ENCODE measurements at regions not wholly inside any gene's neighbourhood (a gene's known extent, or its start where the extent isn't known, plus 50 kb on each side); places are given as distances from the start of the nearest gene placed in this dataset.

DNA sequence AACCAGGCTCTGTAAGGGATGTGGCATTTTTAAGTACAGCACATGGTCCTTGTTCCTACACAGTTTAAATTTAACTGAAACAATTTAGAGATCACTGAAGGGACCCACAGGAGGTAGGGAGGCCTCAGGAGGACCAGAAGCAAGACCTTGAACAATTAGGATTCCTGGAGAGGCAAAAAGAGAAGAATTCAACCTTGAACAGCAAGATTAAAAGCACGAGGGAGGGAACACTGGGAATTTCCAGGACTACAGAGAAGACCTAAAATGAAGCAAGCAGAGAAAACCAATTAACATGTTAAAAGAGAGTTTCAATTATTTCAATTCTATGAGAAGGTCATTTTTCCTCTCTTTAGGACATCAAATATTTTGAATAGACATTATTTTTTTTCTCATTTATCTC is 160.3 kb downstream of the KCTD12 start:
- Histone ChIP-seq H3K4me3 (no peak overlapping the region), H3K27ac (peak overlapping the region in 1 of 2 donors; percentile 80), H3K27me3 (no peaks in the 10 kb centered on the region), H3K9me3 (no peaks in the 10 kb centered on the region), H3K36me3 (ENCODE audit: low read depth, missing control alignments) (no peaks in the 10 kb centered on the region), H3K4me1 (peaks cover 28% of the 10 kb centered on the region)
- no peak for TF ChIP-seq POLR2A (IDR thresholded peaks at IDR 0.05)
- no peak for TF ChIP-seq CTCF (IDR thresholded peaks at IDR 0.05)
- intact Hi-C loops (cut with DNase I; ENCODE audit: low total_unique reads) = no loop called here
- DNase-seq = peak; percentile 54
- 24 to 28% methylated on average over 1 of the region's 1 CpG for WGBS, 2 donors

GRCh38 chr13:76725211-76725610 is 161.0 kb downstream of the KCTD12 start:
- no peaks in the 10 kb centered on the region for H3K36me3 ChIP-seq (ENCODE audit: low read depth, missing control alignments)
- intact Hi-C loops (cut with DNase I; ENCODE audit: low total_unique reads) = no loop called here
- TF ChIP-seq CTCF (IDR thresholded peaks at IDR 0.05) = no peak
- TF ChIP-seq POLR2A (IDR thresholded peaks at IDR 0.05) = no peak
- H3K9me3 ChIP-seq = no peaks in the 10 kb centered on the region
- no peak overlapping the region for H3K4me3 ChIP-seq
- peaks cover 28% of the 10 kb centered on the region for H3K4me1 ChIP-seq
- peak overlapping the region in 1 of 2 donors; percentile 80 for H3K27ac ChIP-seq
- WGBS, 2 donors = 0% methylated on average over 1 of the region's 1 CpG
- no peaks in the 10 kb centered on the region for H3K27me3 ChIP-seq
- DNase-seq = no peak

- H3K27me3 ChIP-seq = no peaks in the 10 kb centered on the region
- TF ChIP-seq CTCF (IDR thresholded peaks at IDR 0.05) (no peak), POLR2A (IDR thresholded peaks at IDR 0.05) (no peak)
- peak overlapping the region in 1 of 2 donors; percentile 80 for H3K27ac ChIP-seq
- intact Hi-C loops (cut with DNase I; ENCODE audit: low total_unique reads) = no loop called here
- H3K36me3 ChIP-seq (ENCODE audit: low read depth, missing control alignments) = no peaks in the 10 kb centered on the region
- 38 to 54% methylated on average over 2 of the region's 2 CpGs for WGBS, 2 donors
- DNase-seq = no peak
- no peaks in the 10 kb centered on the region for H3K9me3 ChIP-seq
- H3K4me3 ChIP-seq = no peak overlapping the region
- H3K4me1 ChIP-seq = peaks cover 28% of the 10 kb centered on the region
Observed at GRCh38 chr13:76724421-76724820, 161.8 kb downstream of the KCTD12 start.

DNA sequence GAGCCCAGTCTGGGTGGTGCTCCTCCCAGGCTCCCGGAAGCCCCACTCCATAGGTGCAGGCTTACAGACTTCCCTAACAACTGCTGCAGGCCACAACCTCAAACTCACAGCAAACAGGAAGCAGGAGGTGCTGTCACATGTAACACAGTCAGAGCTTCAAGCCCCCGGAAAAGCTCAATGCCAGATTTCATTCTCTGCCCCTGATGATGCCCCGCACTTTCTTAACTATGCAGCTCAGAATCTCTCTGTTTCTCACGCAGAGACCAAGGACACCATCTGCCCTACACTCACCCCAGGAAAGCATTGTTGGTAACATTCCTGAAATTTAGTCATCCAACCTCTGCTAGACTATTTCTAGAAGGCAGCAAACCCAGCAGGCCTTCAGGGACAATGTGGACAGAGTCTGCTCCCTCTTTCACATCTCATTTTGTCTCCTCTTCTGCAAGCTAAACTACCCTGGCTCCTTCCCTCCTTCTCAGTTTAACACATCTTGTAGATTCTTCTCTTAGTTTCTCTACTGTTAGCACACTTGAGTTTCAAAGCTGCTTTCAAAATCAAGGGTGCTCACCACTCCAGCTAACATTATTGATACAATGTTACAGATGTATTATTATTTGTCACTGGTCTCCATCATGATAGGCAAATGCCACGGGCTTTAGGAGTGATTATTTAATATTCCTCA is 162.5 kb downstream of the KCTD12 start:
- no peaks in the 10 kb centered on the region for H3K27me3 ChIP-seq
- 25 to 39% methylated on average over 5 of the region's 5 CpGs for WGBS, 2 donors
- intact Hi-C loops (cut with DNase I; ENCODE audit: low total_unique reads) = no loop called here
- H3K27ac ChIP-seq = peak overlapping the region; percentile 66 to 80
- DNase-seq = peak; percentile 34
- H3K4me3 ChIP-seq = no peak overlapping the region
- no peaks in the 10 kb centered on the region for H3K9me3 ChIP-seq
- peaks cover 33% of the 10 kb centered on the region for H3K4me1 ChIP-seq
- H3K36me3 ChIP-seq (ENCODE audit: low read depth, missing control alignments) = no peaks in the 10 kb centered on the region
- TF ChIP-seq POLR2A (IDR thresholded peaks at IDR 0.05) (no peak), CTCF (IDR thresholded peaks at IDR 0.05) (peak in 1 of 3 experiments; percentile 6)

- 42 to 50% methylated on average over 1 of the region's 1 CpG for WGBS, 2 donors
- DNase-seq = no peak
- intact Hi-C loops (cut with DNase I; ENCODE audit: low total_unique reads) = no loop called here
- Histone ChIP-seq H3K36me3 (ENCODE audit: low read depth, missing control alignments) (no peaks in the 10 kb centered on the region), H3K27me3 (no peaks in the 10 kb centered on the region), H3K9me3 (no peaks in the 10 kb centered on the region), H3K4me3 (no peak overlapping the region), H3K4me1 (peaks cover 42% of the 10 kb centered on the region), H3K27ac (peak overlapping the region; percentile 66 to 80)
- TF ChIP-seq CTCF (IDR thresholded peaks at IDR 0.05) = no peak
- TF ChIP-seq POLR2A (IDR thresholded peaks at IDR 0.05) = no peak
Observed at GRCh38 chr13:76722782-76723181, 163.4 kb downstream of the KCTD12 start.

Measured in testis (tissue), 2 donors.